ENCODE measurements at regions not wholly inside any gene's neighbourhood (a gene's known extent, or its start where the extent isn't known, plus 50 kb on each side); places are given as distances from the start of the nearest gene placed in this dataset.

DNA sequence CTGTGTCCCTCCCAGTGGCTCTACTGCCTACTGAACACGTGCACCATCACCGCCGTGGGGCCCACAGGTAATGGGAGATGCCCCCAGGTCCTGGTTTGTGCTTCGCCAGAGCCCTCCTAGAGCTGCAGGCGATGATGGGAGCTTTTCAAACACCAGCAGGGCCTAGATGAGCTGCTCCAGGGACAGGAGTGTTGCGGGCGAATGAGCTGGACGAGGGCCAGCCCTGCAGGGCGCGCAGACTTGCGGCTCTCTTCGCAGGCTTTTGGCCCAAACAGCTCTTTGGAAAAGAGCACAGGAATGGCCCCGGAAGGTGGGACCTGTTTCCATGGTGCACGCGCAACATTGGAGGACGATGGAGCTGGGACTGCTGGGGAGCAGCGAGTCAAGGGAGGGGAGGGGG lies 409.3 kb upstream of the SULF2 start:
- DNase-seq, result no peak

DNA sequence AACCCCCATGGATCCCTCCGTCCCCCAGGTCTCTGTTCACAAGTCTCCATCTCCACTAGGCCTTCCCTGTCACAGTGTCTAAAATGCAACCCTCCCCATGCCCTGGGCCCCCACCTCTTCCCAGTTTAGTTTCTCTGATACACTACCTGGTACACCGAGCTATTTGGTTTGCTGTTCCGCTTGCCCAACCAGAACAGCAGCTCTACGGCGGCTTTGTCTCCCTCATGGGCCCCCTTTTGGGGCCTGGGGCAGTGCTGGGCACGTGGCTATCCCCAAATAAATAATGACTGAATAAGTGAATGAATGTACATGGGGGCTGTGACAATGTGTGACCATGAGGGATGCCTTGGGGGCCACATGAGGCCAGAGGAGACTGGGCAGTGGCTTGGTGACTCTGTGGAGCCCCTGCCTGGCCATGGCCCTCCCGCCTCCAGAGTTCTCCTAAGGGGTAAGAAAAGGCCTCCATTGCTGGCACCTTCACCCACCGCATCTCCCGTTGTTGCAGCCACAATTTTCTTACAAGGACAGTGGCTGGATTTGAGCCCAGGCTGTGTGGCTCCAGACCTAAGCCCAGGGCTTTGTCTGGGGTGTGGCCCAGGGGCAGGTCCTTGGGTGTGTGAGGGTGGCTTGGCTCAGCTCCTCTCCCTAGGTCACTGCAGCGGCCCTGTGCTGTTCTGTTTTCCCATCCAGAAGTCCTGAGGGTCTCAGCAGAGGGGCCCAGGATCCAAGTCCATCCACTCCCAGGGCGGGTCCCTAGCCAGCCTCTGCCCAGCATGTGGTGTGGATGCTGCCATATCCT lies 408.5 kb upstream of the SULF2 start:
- DNase-seq, result no peak

DNA sequence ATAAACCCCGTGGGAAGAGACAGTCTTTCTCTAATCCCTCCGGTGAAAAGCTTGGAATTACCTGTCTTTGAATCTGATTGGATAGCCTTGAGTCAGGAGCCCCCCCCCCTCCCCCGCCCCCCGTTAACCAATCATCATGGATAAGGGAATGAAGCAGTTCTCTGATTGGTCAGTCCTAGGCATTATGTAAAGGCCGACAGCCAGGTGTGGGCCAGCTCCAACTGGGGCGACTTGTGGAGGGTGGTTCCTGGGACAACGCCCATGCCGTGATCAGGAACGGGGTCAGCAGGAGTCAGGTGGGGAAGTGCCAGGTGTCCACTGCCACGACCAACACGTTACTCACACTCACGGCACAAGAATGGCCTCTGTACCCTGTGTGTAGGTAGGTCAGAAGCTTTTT lies 406.8 kb upstream of the SULF2 start:
- no peak for DNase-seq

DNA sequence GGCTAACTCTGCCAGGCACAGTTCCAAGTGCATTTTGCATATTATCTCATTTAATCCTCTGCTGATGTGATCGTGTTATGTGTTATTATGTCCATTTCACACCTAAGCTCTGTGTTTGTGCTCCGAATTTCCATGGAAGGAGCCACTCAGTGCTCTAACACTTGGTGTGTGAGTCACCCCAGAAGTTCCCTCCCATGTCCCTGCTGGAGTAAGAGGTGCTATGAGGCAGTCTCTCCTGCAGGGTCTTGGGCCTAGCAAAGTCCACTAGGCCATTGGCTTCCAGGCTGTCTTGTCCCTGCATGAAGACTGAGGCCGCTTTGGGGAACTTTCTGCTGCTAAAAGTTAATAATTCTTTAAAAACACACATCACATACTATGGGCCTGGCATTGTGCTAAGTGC lies 405.9 kb upstream of the SULF2 start:
- no peak for DNase-seq

DNA sequence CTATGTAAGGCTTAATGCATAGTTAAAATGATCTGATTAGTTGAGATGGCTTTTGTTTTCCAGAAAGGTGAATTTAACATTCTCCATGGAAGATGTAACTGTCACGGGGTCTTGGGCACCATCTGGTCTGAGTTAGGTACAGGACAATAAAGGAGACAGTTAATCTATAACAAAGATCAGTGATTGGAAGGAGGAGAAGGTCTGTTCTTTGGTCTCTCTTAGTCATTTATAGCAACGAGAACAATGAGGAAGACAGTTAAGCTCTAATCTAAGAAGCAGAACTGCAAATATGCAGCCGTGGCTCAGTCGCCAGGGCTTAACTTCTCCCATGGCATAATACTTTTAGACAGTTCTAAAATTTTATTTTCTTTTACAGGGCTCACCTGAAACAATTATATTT lies 405.5 kb upstream of the SULF2 start:
- no peak for DNase-seq

DNA sequence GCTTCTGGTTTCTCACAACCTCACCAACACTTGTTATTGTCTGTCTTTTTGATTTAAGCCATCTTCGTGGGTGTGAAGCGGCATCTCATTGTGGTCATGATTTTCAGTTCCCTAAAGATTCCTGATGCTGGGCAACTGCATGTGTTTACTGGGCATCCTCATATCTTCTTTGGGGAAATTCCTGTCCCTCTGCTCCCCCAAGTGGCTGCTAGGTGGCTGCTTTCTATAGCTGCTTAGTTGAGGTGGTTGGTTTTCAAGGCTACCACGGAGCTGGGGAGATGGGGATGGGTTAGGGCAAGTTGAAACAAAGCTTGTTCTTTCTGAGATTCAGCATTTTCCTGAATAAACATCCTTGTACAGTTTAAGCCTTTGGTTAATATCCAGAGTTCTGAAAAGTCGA lies 403.9 kb upstream of the SULF2 start:
- DNase-seq, result no peak

DNA sequence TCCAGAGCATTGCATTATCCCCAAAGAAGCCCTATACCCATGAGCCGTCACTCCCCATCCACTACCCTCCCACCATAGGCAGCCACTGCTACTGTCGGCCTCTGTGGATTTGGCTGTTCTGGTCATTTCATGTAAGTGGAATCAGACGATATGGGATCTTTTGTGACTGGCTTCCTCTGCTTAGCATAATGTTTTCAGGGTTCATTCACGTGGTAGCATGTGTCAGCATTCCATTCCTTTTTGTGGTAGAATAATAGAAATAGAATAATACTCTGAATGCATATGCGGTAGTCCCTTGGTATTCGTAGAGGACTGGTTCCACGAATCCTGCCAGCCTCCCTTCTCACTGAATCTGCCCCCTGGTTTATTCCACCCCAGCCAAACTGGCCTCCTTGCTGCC lies 402.6 kb upstream of the SULF2 start:
- DNase-seq, result no peak

DNA sequence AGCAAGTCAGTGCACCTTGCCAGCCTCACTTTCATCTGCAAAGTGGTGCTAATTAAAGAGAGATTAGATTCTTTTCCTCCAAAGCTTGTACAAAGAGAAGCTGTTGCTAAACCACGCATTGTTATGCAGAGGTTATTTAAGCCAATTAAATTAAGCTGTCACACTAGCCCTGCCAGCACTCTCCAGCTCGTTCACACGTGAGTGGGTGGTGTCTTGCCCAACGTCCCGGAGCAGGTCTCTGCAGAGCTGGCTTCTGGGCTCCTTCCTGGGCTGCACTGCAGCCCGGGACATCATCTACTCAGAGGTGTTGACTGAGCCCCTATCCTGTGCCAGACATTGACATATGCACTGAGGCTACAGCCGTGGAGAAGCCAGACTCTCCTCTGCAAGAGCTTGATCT lies 401.6 kb upstream of the SULF2 start:
- DNase-seq, result no peak

DNA sequence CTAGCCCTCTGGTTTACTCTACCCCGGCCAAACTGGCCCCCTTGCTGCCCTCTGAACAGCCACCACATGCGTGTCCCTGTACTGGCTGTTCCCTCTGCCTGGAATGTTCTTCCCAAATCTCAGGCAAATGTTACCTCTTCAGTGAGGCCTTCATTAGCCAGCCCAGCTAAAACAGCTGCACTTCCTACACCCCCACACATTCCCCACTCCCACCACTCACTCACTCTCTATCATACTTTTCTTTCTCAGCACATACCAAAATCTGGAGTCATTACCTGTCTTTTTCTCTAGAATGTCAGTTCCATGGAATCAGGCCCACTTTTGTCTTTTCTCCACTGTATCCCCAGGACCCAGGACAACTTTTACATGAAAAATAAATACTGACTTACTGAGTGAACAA lies 401.2 kb upstream of the SULF2 start:
- no peak for DNase-seq

DNA sequence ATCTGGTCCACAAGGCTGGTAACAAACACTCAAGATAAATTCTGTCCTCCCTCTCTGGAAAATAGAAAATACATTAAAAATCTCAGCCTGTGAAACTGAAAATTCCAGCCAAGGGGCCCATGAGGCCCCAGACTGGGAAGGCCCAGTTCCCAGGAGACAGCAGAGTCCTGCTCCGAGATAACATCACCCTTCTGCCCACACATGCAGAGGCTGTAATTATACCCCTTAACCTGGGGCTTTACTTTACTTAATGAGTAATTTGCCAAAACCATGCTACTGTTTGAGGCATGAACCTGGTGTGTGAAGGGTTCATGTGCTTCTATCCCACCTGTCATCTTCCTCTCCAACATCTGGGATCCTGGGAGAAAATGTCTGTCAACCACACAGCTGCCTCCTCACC lies 398.9 kb upstream of the SULF2 start:
- no peak for DNase-seq

DNA sequence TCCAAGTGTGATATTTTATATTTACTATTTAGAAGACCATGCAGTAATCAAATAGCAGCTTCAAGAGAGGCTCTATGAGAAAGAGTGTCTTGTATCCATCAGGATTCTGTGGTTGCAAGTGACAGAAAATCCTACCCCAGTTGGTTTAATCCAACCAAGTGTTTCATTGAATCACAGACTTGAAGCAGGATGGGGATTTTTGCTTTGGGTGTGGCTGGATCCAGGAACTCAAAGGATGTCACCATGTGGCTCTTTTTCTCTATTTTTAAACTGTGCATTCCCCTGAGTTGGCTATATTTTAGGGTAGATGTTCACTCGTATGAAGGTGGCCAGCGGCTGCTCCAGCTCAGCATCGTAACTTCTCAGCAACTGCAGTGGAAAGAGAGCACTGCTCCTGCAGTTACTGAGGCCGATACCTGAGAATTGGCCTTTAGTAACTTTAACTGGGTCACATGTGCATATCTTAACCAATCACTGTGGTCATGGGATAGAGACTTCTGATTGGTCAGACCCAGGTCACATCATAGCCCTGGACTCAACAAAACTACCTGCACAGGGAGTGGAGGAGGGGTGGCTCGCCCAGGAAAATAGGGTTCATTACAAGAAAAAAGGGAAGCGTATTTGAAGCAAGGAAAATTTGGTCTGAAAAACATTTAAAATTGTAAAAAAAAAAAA lies 396.1 kb upstream of the SULF2 start:
- no peak for DNase-seq

DNA sequence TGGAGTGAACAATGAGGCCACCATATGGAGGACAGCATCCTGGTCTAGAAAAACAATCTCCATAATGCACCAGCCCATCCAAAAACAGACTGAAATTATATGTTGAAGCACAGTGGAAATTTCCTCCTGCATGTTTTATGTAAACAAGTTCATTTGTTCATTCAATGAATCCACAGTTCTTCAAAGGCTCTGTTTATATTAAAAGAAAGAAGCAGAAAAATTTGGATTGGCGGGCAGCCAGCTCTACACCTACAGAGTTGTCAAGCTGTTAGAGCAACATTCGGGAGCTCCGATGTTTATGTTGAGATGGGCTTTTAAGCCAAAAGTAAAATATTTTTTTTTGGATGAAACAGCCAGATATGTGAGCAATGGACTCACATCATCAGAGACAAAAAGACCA lies 395.3 kb upstream of the SULF2 start:
- DNase-seq, result no peak

DNA sequence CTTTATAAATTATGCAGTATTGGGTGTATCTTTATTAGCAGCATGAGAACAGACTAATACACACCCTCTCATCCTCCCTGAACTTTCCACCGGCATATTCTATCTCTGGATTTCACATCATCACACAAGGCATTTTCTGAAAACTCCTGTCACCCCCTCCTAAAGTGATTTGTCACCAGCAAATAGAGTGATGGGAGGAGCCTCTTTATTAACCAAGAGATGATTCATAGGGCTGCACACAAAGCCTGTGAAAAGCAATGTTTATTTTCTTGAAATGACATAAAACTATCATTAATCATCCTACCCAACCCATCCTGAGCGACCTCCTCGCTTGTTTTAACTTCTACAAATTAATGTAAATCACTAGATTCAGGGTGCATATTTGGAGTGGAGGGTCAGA lies 394.7 kb upstream of the SULF2 start:
- no peak for DNase-seq

DNA sequence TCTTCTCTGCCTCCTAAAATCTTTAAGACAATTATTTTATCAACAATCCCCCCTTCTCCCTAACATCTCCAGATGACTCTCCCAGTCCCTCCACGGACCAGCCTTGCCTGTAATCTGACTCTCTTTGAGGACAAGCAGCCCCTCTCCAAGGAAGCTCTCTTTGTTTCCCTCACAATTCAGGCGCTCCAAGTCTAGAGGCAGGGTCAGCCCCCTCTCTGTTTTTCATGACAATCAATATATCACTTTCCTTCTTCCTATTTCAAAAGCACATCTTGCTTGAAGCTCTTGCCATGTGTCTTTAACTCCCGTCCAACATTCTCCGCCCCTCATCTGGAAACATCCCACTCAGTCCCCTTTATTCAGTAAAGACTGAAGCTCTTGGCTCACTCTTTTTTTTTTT lies 393.4 kb upstream of the SULF2 start:
- DNase-seq, result no peak

DNA sequence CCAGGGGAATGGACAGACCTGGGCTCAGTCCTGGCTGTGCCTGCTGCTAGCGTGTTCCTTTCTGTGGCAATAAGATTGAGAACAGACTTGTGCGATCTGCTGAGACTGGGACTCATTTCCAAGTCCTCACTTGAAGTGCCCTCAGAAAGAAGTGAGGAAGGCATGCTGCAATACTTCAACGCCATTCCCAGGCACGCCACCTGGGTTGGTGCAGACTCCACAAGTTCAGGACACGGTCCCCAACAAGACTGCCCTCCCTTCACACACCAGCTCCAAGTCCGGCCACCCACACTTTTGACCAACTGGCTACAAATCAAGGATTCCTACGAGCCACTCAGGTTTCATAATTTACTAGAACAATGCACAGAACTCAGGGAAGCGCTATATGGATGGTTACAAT lies 391.8 kb upstream of the SULF2 start:
- DNase-seq, result no peak

DNA sequence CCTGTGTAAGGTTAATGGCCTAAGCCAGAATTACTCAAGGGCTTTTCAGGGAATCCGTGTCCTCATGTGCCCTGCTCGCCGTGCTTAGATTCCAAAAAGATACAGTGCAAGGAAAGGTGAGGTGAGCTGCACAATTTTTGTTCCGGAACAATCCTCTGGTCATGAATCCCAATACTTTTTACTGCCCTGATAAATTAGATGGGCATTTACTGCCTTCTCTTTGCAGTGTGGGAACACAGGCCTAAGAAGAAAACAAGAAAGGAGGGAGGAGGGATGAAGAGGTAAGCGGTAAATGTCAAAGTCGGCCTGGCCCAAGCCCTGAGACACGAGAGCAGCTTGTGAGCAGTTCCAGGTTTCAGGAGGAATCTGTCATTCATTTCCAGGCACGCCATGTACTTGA lies 390.9 kb upstream of the SULF2 start:
- no peak for DNase-seq

DNA sequence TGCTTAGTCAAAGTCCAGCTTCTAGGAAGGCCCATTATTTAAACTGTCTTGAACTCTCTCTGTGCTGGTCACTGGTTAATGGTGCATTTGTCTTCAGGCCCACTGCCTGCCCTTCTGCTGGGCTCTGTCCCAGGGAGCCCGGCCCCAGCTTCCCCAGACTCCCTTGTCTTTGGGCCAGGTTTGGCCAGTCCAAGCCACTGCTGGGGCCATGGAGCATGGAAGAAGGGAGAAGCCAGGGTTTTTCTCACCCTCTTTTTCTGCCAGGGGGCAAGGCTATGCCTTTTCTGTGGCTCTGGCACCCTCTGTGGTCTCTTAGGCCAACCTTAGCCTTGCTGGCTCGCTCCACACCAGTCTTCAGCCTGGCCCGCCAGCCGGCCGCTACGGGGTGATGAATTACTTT lies 390.0 kb upstream of the SULF2 start:
- no peak for DNase-seq

DNA sequence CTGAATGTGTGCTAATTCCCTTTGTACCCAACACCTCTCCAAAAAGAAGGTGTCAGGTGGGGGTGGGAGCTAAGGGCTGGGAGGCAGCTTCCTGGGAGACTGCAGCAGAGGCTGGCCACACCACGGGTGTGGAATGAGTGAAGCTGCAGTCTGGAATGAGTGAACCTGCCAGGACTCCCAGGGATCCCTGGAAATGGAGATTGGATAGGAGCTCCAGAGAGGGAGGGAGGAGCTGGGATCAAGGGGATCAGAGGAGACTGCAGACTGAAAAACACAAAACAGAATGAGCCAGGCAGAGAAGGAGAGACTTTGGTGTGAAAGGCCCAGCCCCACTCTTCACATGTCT lies 387.0 kb upstream of the SULF2 start:
- DNase-seq, result no peak

DNA sequence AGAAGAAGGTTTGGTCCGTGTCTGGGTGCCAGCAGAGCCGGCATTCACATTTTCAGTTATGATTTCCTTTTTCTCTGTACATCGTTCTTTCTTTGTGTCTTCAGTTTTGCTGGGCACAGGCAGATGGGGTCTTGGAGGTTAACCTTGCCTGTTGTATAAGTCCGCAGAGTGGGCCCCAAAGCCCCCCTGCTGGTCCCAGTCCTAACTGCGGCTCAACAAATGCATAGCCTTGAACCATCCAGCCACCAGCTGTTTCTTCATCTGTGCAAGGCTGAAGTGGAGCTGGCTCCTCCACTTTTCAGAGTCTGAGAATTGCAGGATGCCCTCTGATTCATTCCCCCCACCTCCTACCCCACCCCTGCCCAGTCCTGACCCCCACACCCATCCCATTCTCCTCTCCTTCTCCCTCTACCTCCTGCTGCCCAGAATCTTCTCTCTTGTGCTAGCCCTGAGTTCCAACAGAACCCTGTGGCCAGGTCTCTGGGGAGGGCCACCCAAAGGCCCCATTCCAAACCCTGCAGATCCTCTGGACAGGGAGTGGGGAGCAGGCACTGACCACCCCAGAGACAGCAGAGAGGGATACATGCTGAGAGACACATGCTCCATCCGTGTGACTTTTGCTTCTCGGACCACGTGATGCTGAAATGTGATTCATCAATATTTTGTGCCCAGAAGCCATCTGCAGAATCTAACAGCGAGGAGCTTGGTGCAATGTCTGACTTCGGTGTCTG lies 386.5 kb upstream of the SULF2 start:
- no peak for DNase-seq

DNA sequence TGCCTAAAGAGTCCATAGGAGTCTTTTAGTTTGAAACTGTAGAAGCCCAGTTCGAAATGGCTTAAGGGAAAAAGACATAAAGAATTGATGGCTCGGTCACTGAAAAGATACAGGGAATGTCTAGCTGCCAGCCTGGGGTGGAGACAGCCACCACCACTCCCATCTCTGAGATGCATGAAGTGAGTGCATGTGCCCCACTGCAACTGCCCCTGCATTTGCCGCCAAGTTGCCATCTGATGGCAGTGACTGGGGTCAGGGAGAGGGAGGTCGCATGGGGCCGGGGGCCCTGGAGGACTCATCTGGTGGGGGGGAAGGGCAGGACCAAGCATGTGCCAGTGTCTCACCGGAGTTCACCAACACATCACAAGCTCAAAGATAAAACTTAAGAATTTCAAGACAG lies 385.8 kb upstream of the SULF2 start:
- no peak for DNase-seq

DNA sequence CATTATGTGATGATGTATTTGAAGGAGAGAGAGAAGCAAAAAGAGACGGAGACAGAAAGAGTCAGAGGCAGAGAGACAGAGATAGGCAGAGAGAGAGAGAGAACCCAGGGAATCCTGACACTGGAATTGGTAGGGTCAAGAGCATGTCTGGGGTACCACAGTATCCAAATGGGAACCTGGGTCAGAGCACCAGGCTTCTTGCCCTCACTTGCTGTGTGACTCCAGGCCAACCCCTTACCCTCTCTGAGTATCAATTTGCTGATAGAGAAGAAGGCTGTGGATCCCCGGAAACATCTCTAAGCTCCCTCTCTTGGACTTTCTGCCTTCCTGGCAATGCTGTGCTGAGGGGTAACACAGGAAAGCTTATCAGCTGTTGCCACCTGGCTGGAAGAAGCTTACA lies 385.3 kb upstream of the SULF2 start:
- DNase-seq, result no peak

DNA sequence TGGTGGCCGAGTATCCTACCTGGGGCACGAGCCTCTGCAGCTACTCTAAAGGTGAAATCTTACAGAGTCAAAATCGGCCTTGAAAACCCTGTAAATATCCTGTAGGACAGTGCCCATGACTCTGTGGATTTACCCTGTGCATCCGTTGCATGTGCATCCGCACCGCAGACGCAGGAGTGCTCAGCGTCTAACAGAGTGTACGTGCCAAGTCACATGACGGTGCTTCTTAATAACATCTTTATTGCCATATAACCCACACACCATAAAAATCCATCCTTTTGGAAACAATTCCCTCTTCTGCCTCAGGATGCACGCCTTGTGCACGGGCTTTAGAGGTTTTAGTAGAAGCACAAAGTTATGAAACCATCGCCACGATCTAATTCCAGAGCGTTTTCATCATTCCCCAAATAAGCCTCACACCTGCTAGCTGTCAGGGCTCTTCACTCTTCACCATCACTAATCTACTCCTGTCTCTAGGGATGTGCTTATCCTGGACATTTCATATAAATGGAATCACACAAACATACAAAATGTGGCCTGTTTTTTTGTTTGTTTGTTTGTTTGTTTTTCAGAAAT lies 384.5 kb upstream of the SULF2 start:
- no peak for DNase-seq

DNA sequence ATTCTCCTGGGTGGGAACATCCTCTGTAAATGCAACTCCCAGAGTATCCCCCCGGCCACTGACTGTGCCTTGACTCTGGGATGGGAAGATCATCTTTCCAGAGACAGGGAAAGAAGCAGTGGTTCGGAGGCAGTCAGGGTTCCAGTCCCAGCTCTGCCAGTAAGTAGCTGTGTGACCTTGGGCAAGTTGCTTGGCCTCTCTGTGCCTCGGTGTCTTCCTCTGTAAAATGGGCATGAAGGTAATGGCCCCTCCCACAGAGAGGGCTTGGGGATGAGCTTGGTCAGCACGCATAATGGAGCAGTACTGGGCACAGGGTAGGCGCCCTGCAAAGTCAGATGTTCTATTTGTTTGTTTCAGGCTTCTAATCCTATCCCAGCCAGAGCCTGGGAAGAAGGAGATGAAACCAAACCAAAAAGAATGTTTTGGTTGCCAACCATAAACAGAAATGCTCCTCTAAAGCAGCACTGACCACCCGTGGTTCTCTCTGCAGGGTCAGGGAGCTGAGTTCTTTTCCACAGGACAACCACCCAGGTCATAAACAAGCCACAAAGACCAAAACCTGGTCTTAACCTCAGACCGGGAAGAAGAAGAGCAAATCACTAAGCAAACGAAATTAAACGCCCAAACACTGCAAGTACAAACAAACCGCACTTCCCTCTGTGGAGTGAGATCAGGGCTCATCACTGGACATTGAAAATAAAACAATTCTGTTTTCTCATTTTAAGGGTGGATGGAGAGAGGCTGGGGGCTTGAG lies 381.0 kb upstream of the SULF2 start:
- DNase-seq, result no peak

DNA sequence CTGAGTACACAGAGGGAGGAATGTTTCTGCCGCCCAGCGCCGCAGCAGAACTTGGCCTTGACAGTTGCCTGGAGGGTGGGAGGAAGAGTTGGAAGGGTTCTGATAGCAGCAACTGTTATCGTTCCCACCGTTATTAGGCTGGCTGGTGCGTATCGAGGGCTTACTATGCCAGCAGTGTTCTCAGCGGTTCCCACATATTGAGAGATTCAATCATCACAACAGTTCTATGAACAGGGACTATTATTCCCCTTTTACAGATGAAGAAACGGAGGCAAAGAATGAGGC lies 380.1 kb upstream of the SULF2 start:
- DNase-seq, result no peak
